Activated naive CD8-positive, alpha-beta T cell treated with anti-CD3 and anti-CD28 coated beads for 36 hours (primary cell): ENCODE measurements at regions not wholly inside any gene's neighbourhood (a gene's known extent, or its start where the extent isn't known, plus 50 kb on each side); places are given as distances from the start of the nearest gene placed in this dataset.
A peak's percentile ranks its signal among the peaks of the same experiment; 100 is the strongest.

Experiments
- DNase-seq: peaks from one replicate; pipeline ENCODE4 v3.0.0; 2021
- H3K27ac Mint-ChIP-seq: one replicate; pipeline ENCODE4 v1.8.0; 2022; ENCODE audit warnings: mild to moderate bottlenecking, moderate library complexity, mixed read lengths
- H3K27me3 Mint-ChIP-seq: one replicate; pipeline ENCODE4 v1.8.0; 2022; ENCODE audit warnings: mild to moderate bottlenecking, mixed read lengths
- H3K36me3 Mint-ChIP-seq: one replicate; pipeline ENCODE4 v1.8.0; 2021; ENCODE audit warnings: mild to moderate bottlenecking, mixed read lengths
- H3K4me1 Mint-ChIP-seq: one replicate; pipeline ENCODE4 v1.8.0; 2021; ENCODE audit warnings: mixed read lengths
- H3K4me3 Mint-ChIP-seq: one replicate; pipeline ENCODE4 v1.8.0; 2022; ENCODE audit warnings: mild to moderate bottlenecking, moderate library complexity, mixed read lengths
- H3K9me3 Mint-ChIP-seq: one replicate; pipeline ENCODE4 v1.8.0; 2022; ENCODE audit warnings: mixed read lengths

GRCh38 chr20:19067986-19068385 is 144.5 kb upstream of the SLC24A3 start:
- Mint-ChIP-seq H3K4me3 (no peak overlapping the region), H3K36me3 (no peaks in the 10 kb centered on the region), H3K4me1 (no peaks in the 10 kb centered on the region), H3K9me3 (peaks cover 17% of the 10 kb centered on the region), H3K27ac (no peak overlapping the region), H3K27me3 (peaks cover 10% of the 10 kb centered on the region)
- no peak for DNase-seq

- Mint-ChIP-seq H3K4me1 (peaks cover 9% of the 10 kb centered on the region), H3K27me3 (peaks cover 10% of the 10 kb centered on the region), H3K9me3 (peaks cover 7% of the 10 kb centered on the region), H3K27ac (no peak overlapping the region), H3K36me3 (no peaks in the 10 kb centered on the region), H3K4me3 (no peak overlapping the region)
- no peak for DNase-seq
Observed at GRCh38 chr20:19070026-19070425, 142.4 kb upstream of the SLC24A3 start.

DNA sequence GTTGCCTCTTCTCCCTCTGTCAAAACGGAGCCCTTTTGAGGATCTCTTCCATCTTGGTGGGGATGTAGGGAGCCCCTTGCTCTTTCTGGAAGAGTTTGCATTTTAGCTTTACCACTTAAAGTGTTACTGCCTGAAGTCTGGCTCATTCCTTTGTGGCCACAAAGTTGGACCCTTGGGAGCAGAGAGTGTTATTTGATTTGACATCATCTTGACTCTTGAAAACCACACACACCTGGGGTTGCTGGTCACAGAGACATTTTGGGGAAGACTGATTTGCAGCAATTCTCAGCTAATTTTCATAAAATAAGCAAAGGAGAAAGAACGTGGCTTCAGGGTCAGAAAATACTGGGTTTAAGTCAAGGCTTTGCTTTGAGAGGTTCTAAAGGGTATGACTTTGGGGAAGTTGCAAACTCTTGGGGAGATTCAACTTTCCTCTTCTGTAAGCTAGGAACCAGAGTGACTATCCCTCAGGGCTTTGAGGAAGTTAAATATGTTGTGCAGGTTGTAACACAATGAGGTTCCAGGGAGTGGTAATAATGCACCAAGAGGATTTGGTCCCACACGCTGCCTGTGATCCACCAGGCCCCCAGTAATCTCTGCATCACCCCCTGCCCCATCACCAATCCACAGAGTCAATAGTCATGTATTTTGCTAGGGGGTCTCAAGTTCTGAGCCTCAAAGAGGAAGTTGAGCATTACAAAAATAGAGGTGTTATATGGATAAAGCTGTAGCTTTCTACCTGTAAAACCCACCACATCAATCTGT is 141.6 kb upstream of the SLC24A3 start:
- Mint-ChIP-seq H3K9me3 (peaks cover 2% of the 10 kb centered on the region), H3K27me3 (peaks cover 10% of the 10 kb centered on the region), H3K4me3 (no peak overlapping the region), H3K4me1 (peaks cover 11% of the 10 kb centered on the region), H3K36me3 (no peaks in the 10 kb centered on the region), H3K27ac (no peak overlapping the region)
- no peak for DNase-seq

- DNase-seq: no peak
- H3K4me1 Mint-ChIP-seq: peaks cover 11% of the 10 kb centered on the region
- H3K27ac Mint-ChIP-seq: no peak overlapping the region
- no peaks in the 10 kb centered on the region for H3K36me3 Mint-ChIP-seq
- H3K9me3 Mint-ChIP-seq: no peaks in the 10 kb centered on the region
- peaks cover 10% of the 10 kb centered on the region for H3K27me3 Mint-ChIP-seq
- no peak overlapping the region for H3K4me3 Mint-ChIP-seq
Observed at GRCh38 chr20:19071446-19071725, 141.1 kb upstream of the SLC24A3 start.

DNA sequence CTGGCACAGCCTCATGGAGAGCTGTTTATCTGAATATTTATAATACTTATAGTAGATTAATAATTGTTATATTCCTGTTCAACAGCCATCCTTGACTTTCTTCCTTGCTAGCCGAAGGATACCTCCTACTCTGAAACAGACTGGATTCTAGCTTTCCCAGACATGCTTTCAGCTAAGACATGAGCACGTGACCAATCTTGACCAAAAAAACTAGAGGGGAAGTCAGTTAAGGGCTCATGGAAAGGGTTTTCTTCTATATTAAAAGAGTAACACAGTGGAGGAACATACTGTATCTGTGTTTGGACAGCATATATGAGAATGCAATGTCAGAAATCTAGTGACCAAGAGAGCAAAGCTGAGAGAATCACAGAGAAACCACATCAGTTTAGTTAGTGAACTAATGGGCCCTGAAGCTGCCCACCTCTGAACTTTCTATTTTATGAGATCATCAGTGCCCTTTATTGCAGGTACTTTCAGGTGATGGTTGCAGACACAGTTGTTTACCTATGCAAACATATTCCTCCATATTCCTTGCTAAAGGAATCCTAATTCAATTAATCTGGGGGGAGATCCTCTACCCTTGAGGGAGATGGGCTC is 140.4 kb upstream of the SLC24A3 start:
- peaks cover 10% of the 10 kb centered on the region for H3K27me3 Mint-ChIP-seq
- no peaks in the 10 kb centered on the region for H3K9me3 Mint-ChIP-seq
- H3K27ac Mint-ChIP-seq: no peak overlapping the region
- DNase-seq: no peak
- H3K36me3 Mint-ChIP-seq: no peaks in the 10 kb centered on the region
- peaks cover 11% of the 10 kb centered on the region for H3K4me1 Mint-ChIP-seq
- H3K4me3 Mint-ChIP-seq: no peak overlapping the region

DNA sequence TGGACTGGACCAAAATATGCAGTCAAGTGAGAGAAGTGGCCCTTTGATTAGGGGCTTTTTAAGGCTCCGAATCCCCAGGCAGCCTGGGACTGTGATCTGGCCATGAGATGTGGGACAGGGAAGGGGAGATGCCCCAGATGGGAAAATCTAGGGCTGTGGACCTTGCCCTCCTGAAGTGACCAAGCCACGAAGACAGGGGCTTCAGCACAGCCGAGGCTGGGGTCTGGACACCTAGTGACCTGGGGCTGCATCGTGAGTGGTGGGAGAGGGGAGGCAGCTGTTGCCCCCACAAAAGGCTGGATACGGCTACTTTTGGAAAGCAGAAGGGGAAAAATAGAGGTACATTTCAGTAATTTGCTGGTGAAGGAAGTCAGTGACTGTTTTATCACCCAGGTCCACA is 139.5 kb upstream of the SLC24A3 start:
- H3K4me3 Mint-ChIP-seq: no peak overlapping the region
- peaks cover 11% of the 10 kb centered on the region for H3K4me1 Mint-ChIP-seq
- no peak for DNase-seq
- H3K36me3 Mint-ChIP-seq: no peaks in the 10 kb centered on the region
- H3K27ac Mint-ChIP-seq: no peak overlapping the region
- H3K9me3 Mint-ChIP-seq: no peaks in the 10 kb centered on the region
- H3K27me3 Mint-ChIP-seq: peaks cover 9% of the 10 kb centered on the region

DNA sequence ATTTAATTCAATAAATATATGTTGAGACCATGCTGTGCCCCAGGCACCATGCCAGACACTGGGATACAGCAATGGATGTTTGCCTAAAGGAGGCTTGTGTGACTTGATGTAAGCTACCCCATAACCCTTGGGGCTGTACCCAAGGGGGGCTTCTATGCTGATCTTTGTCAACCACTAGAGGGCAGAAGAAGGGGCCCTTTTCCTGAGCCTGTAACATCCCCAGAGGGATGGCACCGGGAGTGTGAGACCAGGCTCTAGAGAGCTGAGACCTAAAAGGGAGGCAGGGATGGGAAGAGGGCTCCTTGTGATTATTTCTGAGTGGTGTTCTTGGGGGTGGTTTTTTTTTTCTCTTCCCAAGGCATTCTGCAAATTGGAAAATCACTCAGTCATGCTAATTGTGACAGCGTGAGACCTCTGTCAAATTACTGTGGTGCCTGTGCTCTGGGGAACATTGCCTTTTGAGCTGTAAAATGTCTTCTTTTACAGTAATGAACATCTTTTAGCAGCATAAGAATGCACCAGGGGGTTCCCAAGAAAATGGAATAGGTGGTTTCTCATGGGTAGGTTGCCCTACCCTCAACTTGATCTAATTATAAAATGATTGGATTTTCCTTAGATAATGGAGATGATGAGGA is 138.7 kb upstream of the SLC24A3 start:
- peaks cover 11% of the 10 kb centered on the region for H3K4me1 Mint-ChIP-seq
- H3K27me3 Mint-ChIP-seq: peaks cover 4% of the 10 kb centered on the region
- no peaks in the 10 kb centered on the region for H3K9me3 Mint-ChIP-seq
- no peaks in the 10 kb centered on the region for H3K36me3 Mint-ChIP-seq
- no peak overlapping the region for H3K27ac Mint-ChIP-seq
- H3K4me3 Mint-ChIP-seq: no peak overlapping the region
- no peak for DNase-seq

GRCh38 chr20:19074356-19074755 is 138.1 kb upstream of the SLC24A3 start:
- H3K36me3 Mint-ChIP-seq: no peaks in the 10 kb centered on the region
- no peaks in the 10 kb centered on the region for H3K27me3 Mint-ChIP-seq
- H3K9me3 Mint-ChIP-seq: no peaks in the 10 kb centered on the region
- H3K27ac Mint-ChIP-seq: no peak overlapping the region
- H3K4me1 Mint-ChIP-seq: peaks cover 11% of the 10 kb centered on the region
- no peak overlapping the region for H3K4me3 Mint-ChIP-seq
- DNase-seq: no peak

GRCh38 chr20:19074828-19075516 is 137.5 kb upstream of the SLC24A3 start:
- Mint-ChIP-seq H3K4me3 (no peak overlapping the region), H3K27me3 (no peaks in the 10 kb centered on the region), H3K4me1 (peaks cover 11% of the 10 kb centered on the region), H3K27ac (no peak overlapping the region), H3K9me3 (no peaks in the 10 kb centered on the region), H3K36me3 (no peaks in the 10 kb centered on the region)
- DNase-seq: peak; percentile 8

DNA sequence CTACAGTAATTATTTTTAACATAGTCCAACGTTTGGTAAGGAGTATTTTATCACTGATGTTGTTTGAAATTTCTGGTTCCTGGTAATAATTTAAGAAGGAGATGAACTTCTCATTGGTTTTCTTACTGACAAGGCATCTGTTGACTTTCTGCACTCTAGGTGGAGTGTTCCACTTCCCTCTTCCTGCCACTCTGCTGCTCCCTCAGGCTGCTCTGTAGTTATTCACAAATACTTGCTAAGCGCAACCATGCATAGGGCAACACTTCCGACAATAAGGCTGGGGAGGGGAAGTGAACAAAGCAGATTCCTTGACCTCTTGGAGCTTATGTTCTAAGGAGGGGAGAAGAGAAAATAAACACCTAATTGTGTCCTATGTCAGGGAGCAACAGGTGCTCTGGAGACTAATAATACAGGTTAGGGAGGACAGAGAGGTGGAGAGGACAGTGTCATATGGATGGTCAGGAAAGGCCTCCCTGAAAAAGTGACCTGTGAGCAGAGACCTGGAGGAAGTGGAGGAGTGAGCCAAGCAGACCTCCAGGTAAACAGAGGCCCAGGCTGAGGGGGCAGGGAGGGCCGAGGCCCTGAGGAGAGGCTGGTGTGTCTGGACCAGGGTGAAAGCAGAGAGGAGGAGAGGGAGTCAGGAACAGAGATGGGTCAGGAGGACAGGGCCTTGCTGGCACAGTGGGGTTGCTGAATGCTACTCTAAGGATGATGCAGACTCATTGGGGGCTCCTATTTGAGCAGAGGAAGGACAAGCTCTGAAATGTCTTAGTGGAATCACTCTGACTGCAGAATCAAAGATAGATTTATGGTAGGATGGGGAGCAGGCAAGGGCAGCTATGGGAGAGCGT is 134.8 kb upstream of the SLC24A3 start:
- Mint-ChIP-seq H3K27me3 (no peaks in the 10 kb centered on the region), H3K9me3 (no peaks in the 10 kb centered on the region), H3K4me1 (peaks cover 11% of the 10 kb centered on the region), H3K27ac (no peak overlapping the region), H3K4me3 (no peak overlapping the region), H3K36me3 (no peaks in the 10 kb centered on the region)
- DNase-seq: no peak

GRCh38 chr20:19078448-19079373 is 133.7 kb upstream of the SLC24A3 start:
- Mint-ChIP-seq H3K9me3 (no peaks in the 10 kb centered on the region), H3K4me1 (peaks cover 11% of the 10 kb centered on the region), H3K4me3 (no peak overlapping the region), H3K36me3 (no peaks in the 10 kb centered on the region), H3K27me3 (no peaks in the 10 kb centered on the region), H3K27ac (no peak overlapping the region)
- no peak for DNase-seq

DNA sequence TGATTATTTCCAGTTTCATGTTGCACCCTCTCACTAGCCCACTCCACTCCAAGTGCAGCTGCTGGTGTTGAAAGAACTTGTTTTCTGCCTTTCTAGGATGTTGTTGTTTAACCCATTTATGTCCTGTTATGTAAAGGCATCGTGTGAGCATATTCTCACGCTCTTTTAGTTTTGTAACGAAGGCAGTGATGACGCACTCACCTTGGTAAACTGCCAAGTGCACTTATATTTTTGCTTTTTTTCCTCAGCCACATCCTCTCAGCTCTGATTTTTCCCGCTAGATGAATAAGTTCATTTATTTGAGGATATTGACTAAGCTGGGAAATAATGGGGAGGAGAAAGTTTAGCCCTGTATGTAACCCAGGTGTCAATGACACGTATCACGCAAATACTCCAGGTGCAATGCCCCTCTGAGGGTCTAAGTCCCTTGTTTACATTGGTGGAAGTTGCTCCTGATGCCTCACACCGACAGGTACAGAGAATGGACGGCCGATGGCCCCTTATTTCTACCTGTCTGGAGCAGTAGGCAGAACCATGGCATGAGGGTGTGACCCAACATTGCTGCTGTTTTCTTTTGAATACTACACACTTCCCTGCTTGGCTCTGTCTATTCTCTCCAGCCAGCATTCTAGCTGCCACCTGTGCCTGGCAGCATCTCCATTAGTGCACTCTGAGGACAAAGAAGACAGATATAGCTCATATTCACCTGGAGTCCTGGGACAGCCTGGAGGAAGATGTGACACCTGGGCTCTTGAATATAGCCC is 132.7 kb upstream of the SLC24A3 start:
- Mint-ChIP-seq H3K27ac (no peak overlapping the region), H3K27me3 (no peaks in the 10 kb centered on the region), H3K4me1 (peaks cover 5% of the 10 kb centered on the region), H3K36me3 (no peaks in the 10 kb centered on the region), H3K4me3 (no peak overlapping the region), H3K9me3 (no peaks in the 10 kb centered on the region)
- no peak for DNase-seq

DNA sequence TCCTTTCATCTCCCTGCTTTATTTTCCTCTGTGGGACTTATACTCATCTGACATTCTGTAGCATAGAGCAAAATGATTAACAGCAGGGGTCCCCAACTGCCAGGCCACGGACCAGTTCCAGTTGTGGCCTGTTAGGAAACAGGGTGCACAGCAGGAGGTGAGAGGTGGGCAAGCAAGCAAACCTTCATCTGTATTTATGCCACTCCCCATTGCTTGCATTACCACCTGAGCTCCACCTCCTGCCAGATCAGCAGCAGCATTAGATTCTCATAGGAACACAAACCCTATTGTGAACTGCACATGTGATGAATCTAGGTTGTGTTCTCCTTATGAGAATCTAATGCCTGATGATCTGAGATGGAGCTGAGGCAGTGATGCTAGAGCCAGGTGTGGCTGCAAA is 130.5 kb upstream of the SLC24A3 start:
- H3K27me3 Mint-ChIP-seq: no peaks in the 10 kb centered on the region
- no peaks in the 10 kb centered on the region for H3K36me3 Mint-ChIP-seq
- DNase-seq: no peak
- no peaks in the 10 kb centered on the region for H3K9me3 Mint-ChIP-seq
- no peak overlapping the region for H3K4me3 Mint-ChIP-seq
- H3K4me1 Mint-ChIP-seq: no peaks in the 10 kb centered on the region
- H3K27ac Mint-ChIP-seq: no peak overlapping the region
